ENCODE measurements at regions not wholly inside any gene's neighbourhood (a gene's known extent, or its start where the extent isn't known, plus 50 kb on each side); places are given as distances from the start of the nearest gene placed in this dataset.

DNA sequence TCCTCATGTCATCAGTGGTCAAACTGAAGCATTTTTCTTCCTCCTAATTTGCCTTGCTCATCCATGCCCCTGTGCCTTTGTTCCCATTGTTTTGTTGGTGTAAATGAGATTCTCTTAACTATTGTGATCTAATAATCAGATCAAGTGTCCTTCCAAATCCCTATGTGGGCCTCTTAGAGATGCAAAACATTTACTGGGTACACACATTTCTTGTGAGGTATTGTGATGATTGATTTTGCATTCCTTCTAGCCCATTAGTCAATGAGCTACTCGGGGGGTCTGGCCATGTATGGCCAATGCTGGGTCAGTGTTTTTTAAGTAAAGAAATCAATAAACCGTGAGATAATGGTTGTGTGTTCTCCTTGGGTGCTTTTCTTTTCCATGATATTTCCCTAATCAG is 580.4 kb downstream of the VGLL3 start:
- TF ChIP-seq, protein P1, sequence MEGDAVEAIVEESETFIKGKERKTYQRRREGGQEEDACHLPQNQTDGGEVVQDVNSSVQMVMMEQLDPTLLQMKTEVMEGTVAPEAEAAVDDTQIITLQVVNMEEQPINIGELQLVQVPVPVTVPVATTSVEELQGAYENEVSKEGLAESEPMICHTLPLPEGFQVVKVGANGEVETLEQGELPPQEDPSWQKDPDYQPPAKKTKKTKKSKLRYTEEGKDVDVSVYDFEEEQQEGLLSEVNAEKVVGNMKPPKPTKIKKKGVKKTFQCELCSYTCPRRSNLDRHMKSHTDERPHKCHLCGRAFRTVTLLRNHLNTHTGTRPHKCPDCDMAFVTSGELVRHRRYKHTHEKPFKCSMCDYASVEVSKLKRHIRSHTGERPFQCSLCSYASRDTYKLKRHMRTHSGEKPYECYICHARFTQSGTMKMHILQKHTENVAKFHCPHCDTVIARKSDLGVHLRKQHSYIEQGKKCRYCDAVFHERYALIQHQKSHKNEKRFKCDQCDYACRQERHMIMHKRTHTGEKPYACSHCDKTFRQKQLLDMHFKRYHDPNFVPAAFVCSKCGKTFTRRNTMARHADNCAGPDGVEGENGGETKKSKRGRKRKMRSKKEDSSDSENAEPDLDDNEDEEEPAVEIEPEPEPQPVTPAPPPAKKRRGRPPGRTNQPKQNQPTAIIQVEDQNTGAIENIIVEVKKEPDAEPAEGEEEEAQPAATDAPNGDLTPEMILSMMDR (IDR thresholded peaks at IDR 0.05), result no peak
- TF ChIP-seq EZH2 (IDR thresholded peaks at IDR 0.05; ENCODE audit: borderline replicate concordance, insufficient read depth, low read depth, low read length, poor library complexity, severe bottlenecking), result no peak
